A549 (cell line): ENCODE measurements at regions not wholly inside any gene's neighbourhood (a gene's known extent, or its start where the extent isn't known, plus 50 kb on each side); places are given as distances from the start of the nearest gene placed in this dataset.

Experiments
- CTCF ChIP-seq: fragments of >200 bp; sonication (Bioruptor Twin); formaldehyde crosslinking; IDR thresholded peaks from 3 replicates; pipeline ENCODE4 v1.5.1; 2016
- GATA3 ChIP-seq: IDR thresholded peaks from 2 replicates; pipeline ENCODE4 v1.6.1; 2012; ENCODE audit warnings: borderline replicate concordance
- POLR2A ChIP-seq: IDR thresholded peaks from 2 replicates; pipeline ENCODE4 v1.6.1; 2012; ENCODE audit warnings: mild to moderate bottlenecking, low read length
- RFX5 ChIP-seq: fragments of 450-650 bp; IDR thresholded peaks from 2 replicates; pipeline ENCODE4 v1.7.1; 2014; ENCODE audit warnings: antibody characterized with exemption, mild to moderate bottlenecking, moderate library complexity
- RNF2 ChIP-seq: fragments of 200-600 bp; sonication (generic); IDR thresholded peaks from 2 replicates; pipeline ENCODE4 v1.6.1; 2016; ENCODE audit warnings: low read depth, mild to moderate bottlenecking, antibody characterized with exemption, moderate library complexity, borderline replicate concordance

DNA sequence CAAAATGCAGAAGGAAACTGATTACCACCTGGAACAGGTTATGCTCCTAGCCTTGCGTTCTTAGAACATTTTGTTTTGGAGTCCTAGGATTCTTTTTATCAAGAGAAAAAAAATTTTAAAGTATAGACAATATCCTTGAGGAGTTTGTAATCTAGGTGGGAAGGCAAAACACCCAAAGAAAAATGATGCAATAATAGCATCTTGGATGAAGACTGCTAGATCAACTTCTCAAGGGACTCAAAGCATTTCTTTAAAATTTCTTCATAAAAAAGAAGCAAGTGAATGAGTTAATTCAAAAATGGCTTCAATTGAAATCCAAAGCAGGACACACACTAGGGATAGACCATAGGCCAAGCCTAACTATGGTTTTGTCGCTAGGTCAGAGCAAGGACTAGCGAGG lies 515.8 kb upstream of the ZFHX3 start:
- TF ChIP-seq POLR2A (no peak), CTCF (no peak), GATA3 (no peak), RNF2 (no peak), RFX5 (no peak)
